GM06990 (cell line): ENCODE measurements at regions not wholly inside any gene's neighbourhood (a gene's known extent, or its start where the extent isn't known, plus 50 kb on each side); places are given as distances from the start of the nearest gene placed in this dataset.

Source experiments
- DNase-seq: peaks from one replicate; pipeline ENCODE4 v3.0.0-alpha.2; 2011; ENCODE audit not compliant: insufficient read length; ENCODE audit errors: extremely low read depth
- H3K27me3 ChIP-seq: replicated peaks from 2 replicates; pipeline ENCODE4 v1.6.0; 2011; ENCODE audit warnings: low read length; ENCODE audit not compliant: control insufficient read depth, insufficient read depth
- H3K36me3 ChIP-seq: 2 replicates; pipeline ENCODE4 v1.5.1; 2011; ENCODE audit warnings: low read length; ENCODE audit not compliant: control insufficient read depth, insufficient read depth
- H3K4me3 ChIP-seq: replicated peaks from 2 replicates; pipeline ENCODE4 v1.5.1; 2011; ENCODE audit warnings: low read depth, mild to moderate bottlenecking, control low read depth, low read length
- CTCF ChIP-seq: IDR thresholded peaks from 2 replicates; pipeline ENCODE4 v1.5.1; 2011; ENCODE audit warnings: low read length, control low read depth, mild to moderate bottlenecking, inconsistent platforms; ENCODE audit not compliant: insufficient read depth, poor library complexity, severe bottlenecking

GRCh38 chr14:61636291-61636690 is 59.0 kb upstream of the HIF1A start:
- DNase-seq, result no peak
- no peak for TF ChIP-seq CTCF
- Histone ChIP-seq H3K27me3 (no peaks in the 10 kb centered on the region), H3K36me3 (no peaks in the 10 kb centered on the region), H3K4me3 (no peak overlapping the region)

GRCh38 chr14:61636779-61637178 is 58.5 kb upstream of the HIF1A start:
- Histone ChIP-seq H3K36me3 (no peaks in the 10 kb centered on the region), H3K4me3 (no peak overlapping the region), H3K27me3 (no peaks in the 10 kb centered on the region)
- DNase-seq, result no peak
- TF ChIP-seq CTCF, result no peak

DNA sequence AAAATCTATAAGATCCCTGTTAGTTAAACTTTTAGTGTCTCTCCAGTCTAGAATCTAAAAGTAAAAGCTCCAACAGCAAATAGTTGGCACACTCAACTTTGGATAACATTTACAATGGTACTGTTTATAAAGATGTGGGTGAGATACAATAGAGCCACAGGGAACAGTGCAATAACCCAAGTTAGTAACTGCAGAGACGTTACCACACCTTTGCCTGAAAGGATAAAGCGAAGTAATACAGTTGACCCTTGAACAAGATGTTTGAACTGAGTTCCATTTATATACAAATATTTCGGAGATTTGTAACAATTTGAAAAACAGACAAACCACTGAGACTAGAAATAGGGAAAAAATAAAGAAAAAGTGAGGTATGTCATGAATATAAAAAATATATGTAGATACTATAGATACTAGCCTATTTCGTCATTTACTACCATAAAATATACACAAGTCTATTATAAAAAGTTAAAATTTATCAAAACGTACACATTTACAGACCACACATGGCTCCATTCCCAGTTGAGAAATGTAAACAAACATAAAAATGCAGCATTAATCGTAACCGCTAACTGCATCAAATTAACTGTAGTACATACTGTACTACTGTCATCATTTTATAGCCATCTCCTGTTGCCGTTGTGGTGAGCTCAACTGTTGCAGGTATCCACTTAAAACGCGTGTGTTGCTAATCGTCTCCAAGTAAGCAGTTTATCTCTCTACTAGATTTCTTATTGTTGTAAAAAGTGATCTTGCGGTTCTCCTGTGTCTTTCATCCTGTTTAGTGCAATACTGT is 56.5 kb upstream of the HIF1A start:
- H3K27me3 ChIP-seq, result no peaks in the 10 kb centered on the region
- no peak for TF ChIP-seq CTCF
- no peak for DNase-seq
- no peak overlapping the region for H3K4me3 ChIP-seq
- no peaks in the 10 kb centered on the region for H3K36me3 ChIP-seq

DNA sequence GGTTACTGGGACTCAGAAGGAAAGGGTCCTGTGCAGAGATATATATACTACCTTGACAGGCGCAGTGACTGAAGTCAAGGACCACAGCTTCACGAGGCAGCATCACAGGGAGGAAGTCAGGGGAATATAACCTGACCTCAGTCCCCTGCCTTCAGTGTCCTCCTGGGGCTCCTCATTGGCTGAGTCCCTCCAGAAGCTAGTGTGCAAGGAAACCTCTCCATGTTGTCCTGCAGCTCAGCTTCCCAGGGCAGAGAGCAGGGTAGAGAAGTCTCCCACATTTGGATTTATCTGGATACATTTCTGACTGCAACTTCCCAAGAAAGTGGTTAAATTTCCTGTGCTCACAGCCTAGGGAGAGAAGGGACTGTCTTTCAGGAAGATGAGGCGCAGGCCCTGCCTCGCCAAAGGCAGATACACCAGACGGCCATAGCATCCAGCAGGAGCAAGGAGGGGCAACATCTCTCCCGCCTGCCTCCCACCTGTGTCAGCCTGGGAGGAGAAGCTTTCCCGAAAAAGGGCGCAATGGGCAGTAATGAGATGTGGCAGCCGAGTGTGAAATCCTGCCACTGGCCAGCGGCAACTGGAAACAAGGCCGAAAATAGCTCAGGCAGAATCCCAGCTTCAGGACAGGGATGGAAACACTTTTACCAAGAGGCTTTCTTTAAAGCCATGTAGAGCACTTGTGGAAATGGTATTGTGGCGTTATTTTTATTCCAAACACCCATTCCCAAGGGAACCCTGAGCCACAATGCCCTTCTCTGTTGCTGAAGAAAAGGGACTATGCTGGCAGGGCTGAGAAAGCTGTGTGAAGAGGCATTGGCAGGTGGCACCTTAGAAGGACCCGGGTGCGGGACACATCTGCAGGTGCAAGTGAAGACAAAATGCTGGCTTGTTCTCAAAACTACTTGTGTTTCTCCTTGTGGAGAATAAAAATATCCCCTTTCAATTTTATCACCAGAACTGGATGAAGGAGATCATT is 54.9 kb upstream of the HIF1A start:
- no peak for TF ChIP-seq CTCF
- Histone ChIP-seq H3K36me3 (no peaks in the 10 kb centered on the region), H3K4me3 (no peak overlapping the region), H3K27me3 (no peaks in the 10 kb centered on the region)
- no peak for DNase-seq

- no peak for TF ChIP-seq CTCF
- Histone ChIP-seq H3K27me3 (no peaks in the 10 kb centered on the region), H3K36me3 (no peaks in the 10 kb centered on the region), H3K4me3 (no peak overlapping the region)
- no peak for DNase-seq
Observed at GRCh38 chr14:61641914-61642613, 53.2 kb upstream of the HIF1A start.
